OCI-LY3 (cell line): ENCODE measurements at regions not wholly inside any gene's neighbourhood (a gene's known extent, or its start where the extent isn't known, plus 50 kb on each side); places are given as distances from the start of the nearest gene placed in this dataset.

Experiments
- H2AFZ ChIP-seq: fragments of 200-600, 300-600 bp; shearing (Covaris generic); 2 replicates; pipeline ENCODE4 v1.6.0; 2014; ENCODE audit warnings: antibody characterized with exemption, low read depth, low read length
- H3K27ac ChIP-seq: fragments of 200-600, 300-600 bp; sonication (generic); 2 replicates; pipeline ENCODE4 v1.5.1; 2014; ENCODE audit warnings: mild to moderate bottlenecking, low read length, moderate library complexity, mixed read lengths
- H3K27me3 ChIP-seq: fragments of 200-600, 300-600 bp; sonication (generic); 2 replicates; pipeline ENCODE4 v1.6.1; 2014; ENCODE audit warnings: low read depth, low read length, mixed read lengths
- H3K36me3 ChIP-seq: fragments of 200-600, 300-600 bp; sonication (generic); replicated peaks from 2 replicates; pipeline ENCODE3; 2014; ENCODE audit warnings: low read depth, low read length, mixed read lengths
- H3K4me1 ChIP-seq: fragments of 300-600, 200-600 bp; sonication (generic); 2 replicates; pipeline ENCODE4 v1.6.1; 2014; ENCODE audit warnings: low read length, mixed read lengths
- H3K4me2 ChIP-seq: fragments of 200-600, 300-600 bp; sonication (generic); 2 replicates; pipeline ENCODE4 v1.6.1; 2014; ENCODE audit warnings: low read length, mixed read lengths
- H3K4me3 ChIP-seq: fragments of 300-600, 200-600 bp; sonication (generic); 2 replicates; pipeline ENCODE4 v1.5.1; 2014; ENCODE audit warnings: antibody characterized with exemption, mild to moderate bottlenecking, low read length, moderate library complexity
- H3K79me2 ChIP-seq: fragments of 300-600, 200-600 bp; shearing (Covaris generic); 2 replicates; pipeline ENCODE4 v1.6.1; 2014; ENCODE audit warnings: mild to moderate bottlenecking, low read length, mixed read lengths
- H3K9ac ChIP-seq: fragments of 300-600, 200-600 bp; shearing (Covaris generic); 2 replicates; pipeline ENCODE4 v1.6.0; 2014; ENCODE audit warnings: mild to moderate bottlenecking, low read length, moderate library complexity
- H3K9me3 ChIP-seq: fragments of 200-600, 300-600 bp; shearing (Covaris generic); 2 replicates; pipeline ENCODE4 v1.6.1; 2014; ENCODE audit warnings: low read length, mixed read lengths; ENCODE audit not compliant: insufficient read depth
- H4K20me1 ChIP-seq: fragments of 200-600, 300-600 bp; sonication (generic); 2 replicates; pipeline ENCODE4 v1.6.1; 2016; ENCODE audit warnings: low read length, mixed read lengths; ENCODE audit not compliant: insufficient read depth
- CTCF ChIP-seq: fragments of 200-600, 300-600 bp; sonication (generic); IDR thresholded peaks from 2 replicates; pipeline ENCODE4 v1.5.1; 2014; ENCODE audit warnings: antibody characterized with exemption, low read length, low read depth
- EZH2phosphoT487 ChIP-seq: fragments of 200-600 bp; shearing (Covaris generic); IDR thresholded peaks from 2 replicates; pipeline ENCODE4 v1.6.1; 2018; ENCODE audit warnings: antibody characterized with exemption, mixed run types, low read depth

GRCh38 chr9:81498576-81498975 lies 190.8 kb downstream of the TLE1 start:
- no peaks in the 10 kb centered on the region for H3K36me3 ChIP-seq
- no peaks in the 10 kb centered on the region for H3K9me3 ChIP-seq
- H2AFZ ChIP-seq: no peak overlapping the region
- H3K9ac ChIP-seq: no peak overlapping the region
- no peaks in the 10 kb centered on the region for H4K20me1 ChIP-seq
- no peaks in the 10 kb centered on the region for H3K27me3 ChIP-seq
- no peak overlapping the region for H3K4me2 ChIP-seq
- H3K27ac ChIP-seq: no peak overlapping the region
- H3K79me2 ChIP-seq: no peaks in the 10 kb centered on the region
- TF ChIP-seq EZH2phosphoT487: no peak
- TF ChIP-seq CTCF: no peak
- H3K4me3 ChIP-seq: no peak overlapping the region
- H3K4me1 ChIP-seq: no peaks in the 10 kb centered on the region

GRCh38 chr9:81497091-81497490 lies 192.3 kb downstream of the TLE1 start:
- Histone ChIP-seq H4K20me1 (no peaks in the 10 kb centered on the region), H3K4me2 (no peak overlapping the region), H3K9me3 (no peaks in the 10 kb centered on the region), H3K27me3 (no peaks in the 10 kb centered on the region), H3K27ac (no peak overlapping the region), H3K36me3 (no peaks in the 10 kb centered on the region), H3K79me2 (no peaks in the 10 kb centered on the region), H2AFZ (no peak overlapping the region), H3K4me1 (no peaks in the 10 kb centered on the region), H3K4me3 (no peak overlapping the region), H3K9ac (no peak overlapping the region)
- TF ChIP-seq CTCF (no peak), EZH2phosphoT487 (no peak)

GRCh38 chr9:81492710-81493447 lies 196.5 kb downstream of the TLE1 start:
- Histone ChIP-seq H3K9ac (no peak overlapping the region), H3K4me1 (no peaks in the 10 kb centered on the region), H4K20me1 (no peaks in the 10 kb centered on the region), H3K27ac (no peak overlapping the region), H3K9me3 (no peaks in the 10 kb centered on the region), H3K4me2 (no peak overlapping the region), H2AFZ (no peak overlapping the region), H3K27me3 (no peaks in the 10 kb centered on the region), H3K4me3 (no peak overlapping the region), H3K79me2 (no peaks in the 10 kb centered on the region), H3K36me3 (no peaks in the 10 kb centered on the region)
- TF ChIP-seq EZH2phosphoT487 (no peak), CTCF (no peak)

GRCh38 chr9:81490605-81491331 lies 198.6 kb downstream of the TLE1 start:
- no peaks in the 10 kb centered on the region for H3K9me3 ChIP-seq
- TF ChIP-seq EZH2phosphoT487 (no peak), CTCF (no peak)
- no peak overlapping the region for H3K9ac ChIP-seq
- H3K27me3 ChIP-seq: no peaks in the 10 kb centered on the region
- H3K79me2 ChIP-seq: no peaks in the 10 kb centered on the region
- no peaks in the 10 kb centered on the region for H3K36me3 ChIP-seq
- H2AFZ ChIP-seq: no peak overlapping the region
- no peak overlapping the region for H3K27ac ChIP-seq
- no peak overlapping the region for H3K4me2 ChIP-seq
- no peaks in the 10 kb centered on the region for H4K20me1 ChIP-seq
- no peaks in the 10 kb centered on the region for H3K4me1 ChIP-seq
- H3K4me3 ChIP-seq: no peak overlapping the region
